GM12891 (cell line): ENCODE measurements at regions not wholly inside any gene's neighbourhood (a gene's known extent, or its start where the extent isn't known, plus 50 kb on each side); places are given as distances from the start of the nearest gene placed in this dataset.
"Not testable (repeated sequence)": the region's sequence is repeated elsewhere in the genome, so short reads cannot be mapped to it uniquely, and the experiment has no call there.

Experiments used
- DNase-seq: peaks from one replicate; pipeline ENCODE4 v3.0.0; 2011; ENCODE audit warnings: low spot score; ENCODE audit not compliant: insufficient read length
- FAIRE-seq: peaks from 2 replicates; lab custom pipeline; 2011; peaks lifted over from hg19 to GRCh38; lab: Jason Lieb, UNC
- PAX5 ChIP-seq: IDR thresholded peaks from 2 replicates; pipeline ENCODE4 v1.6.1; 2011; ENCODE audit warnings: low read length, moderate library complexity, mild to moderate bottlenecking; ENCODE audit not compliant: insufficient read depth, severe bottlenecking
- POLR2A ChIP-seq: IDR thresholded peaks from 2 replicates; pipeline ENCODE4 v1.6.1; 2011; ENCODE audit warnings: low read depth, low read length, control low read depth
- POLR2AphosphoS5 ChIP-seq: IDR thresholded peaks from 2 replicates; pipeline ENCODE4 v1.6.1; 2011; ENCODE audit warnings: low read depth, low read length, control low read depth
- POU2F2 ChIP-seq: IDR thresholded peaks from 2 replicates; pipeline ENCODE4 v1.6.1; 2011; ENCODE audit warnings: low read depth, mild to moderate bottlenecking, control low read depth, low read length, moderate library complexity
- SPI1 ChIP-seq: IDR thresholded peaks from 2 replicates; pipeline ENCODE4 v1.6.1; 2011; ENCODE audit warnings: low read depth, low read length, control low read depth
- TAF1 ChIP-seq: IDR thresholded peaks from 2 replicates; pipeline ENCODE4 v1.6.1; 2011; ENCODE audit warnings: low read depth, low read length, control low read depth

- no peak for TF ChIP-seq POU2F2
- TF ChIP-seq POLR2A: no peak
- TF ChIP-seq PAX5: no peak
- TF ChIP-seq POLR2AphosphoS5: no peak
- TF ChIP-seq TAF1: no peak
- TF ChIP-seq SPI1: no peak
- FAIRE-seq: no peak
- no peak for DNase-seq
Measured at GRCh38 chr5:126117044-126117443, 306.2 kb upstream of the GRAMD2B start.

- no peak for FAIRE-seq
- TF ChIP-seq POU2F2 (no peak), POLR2A (no peak), POLR2AphosphoS5 (no peak), SPI1 (no peak), PAX5 (no peak), TAF1 (no peak)
- no peak for DNase-seq
Measured at GRCh38 chr5:126119887-126120442, 303.2 kb upstream of the GRAMD2B start.

DNA sequence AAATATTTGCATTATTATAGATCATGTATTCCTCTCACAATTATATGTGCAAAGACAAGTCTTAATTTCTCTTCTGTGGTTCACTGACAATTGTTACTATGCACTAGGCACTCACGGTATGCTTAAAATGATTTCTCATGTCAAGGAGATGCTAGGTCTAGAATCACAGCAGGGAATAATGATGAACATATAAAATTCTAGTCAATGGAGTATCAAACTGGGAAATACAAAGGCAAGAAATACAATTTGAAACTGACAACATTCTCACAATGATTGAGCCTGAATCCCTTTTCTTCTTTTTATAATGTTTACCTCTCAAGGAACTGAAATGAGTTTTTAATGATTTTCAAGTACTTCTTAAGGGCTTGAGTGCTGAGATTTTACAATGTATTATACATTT is 302.3 kb upstream of the GRAMD2B start:
- no peak for FAIRE-seq
- DNase-seq: no peak
- no peak for TF ChIP-seq POLR2A
- no peak for TF ChIP-seq SPI1
- no peak for TF ChIP-seq POLR2AphosphoS5
- TF ChIP-seq POU2F2: no peak
- TF ChIP-seq PAX5: no peak
- TF ChIP-seq TAF1: no peak

DNA sequence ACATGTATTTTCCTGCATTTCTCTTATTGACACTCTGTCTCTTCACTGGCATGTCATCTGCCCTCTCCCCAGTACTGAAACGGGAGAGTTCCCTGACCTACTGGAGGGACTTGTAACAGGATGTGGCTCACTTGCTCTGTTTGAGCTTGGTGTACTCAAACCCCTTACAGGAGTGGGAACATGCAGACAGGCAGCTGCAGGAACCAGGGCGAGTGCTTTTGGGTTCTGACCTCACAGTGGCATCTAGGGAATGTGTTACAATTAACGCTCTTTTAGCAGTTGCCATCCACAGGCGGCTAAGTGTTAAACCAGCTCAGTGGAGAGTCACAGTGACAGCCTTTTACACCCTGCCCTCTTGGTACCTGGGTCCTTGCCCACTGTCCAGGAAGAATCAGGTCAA is 300.3 kb upstream of the GRAMD2B start:
- DNase-seq (no peak), FAIRE-seq (no peak)
- no peak for TF ChIP-seq POU2F2
- TF ChIP-seq PAX5: no peak
- no peak for TF ChIP-seq SPI1
- TF ChIP-seq POLR2A: no peak
- TF ChIP-seq TAF1: no peak
- TF ChIP-seq POLR2AphosphoS5: no peak

DNA sequence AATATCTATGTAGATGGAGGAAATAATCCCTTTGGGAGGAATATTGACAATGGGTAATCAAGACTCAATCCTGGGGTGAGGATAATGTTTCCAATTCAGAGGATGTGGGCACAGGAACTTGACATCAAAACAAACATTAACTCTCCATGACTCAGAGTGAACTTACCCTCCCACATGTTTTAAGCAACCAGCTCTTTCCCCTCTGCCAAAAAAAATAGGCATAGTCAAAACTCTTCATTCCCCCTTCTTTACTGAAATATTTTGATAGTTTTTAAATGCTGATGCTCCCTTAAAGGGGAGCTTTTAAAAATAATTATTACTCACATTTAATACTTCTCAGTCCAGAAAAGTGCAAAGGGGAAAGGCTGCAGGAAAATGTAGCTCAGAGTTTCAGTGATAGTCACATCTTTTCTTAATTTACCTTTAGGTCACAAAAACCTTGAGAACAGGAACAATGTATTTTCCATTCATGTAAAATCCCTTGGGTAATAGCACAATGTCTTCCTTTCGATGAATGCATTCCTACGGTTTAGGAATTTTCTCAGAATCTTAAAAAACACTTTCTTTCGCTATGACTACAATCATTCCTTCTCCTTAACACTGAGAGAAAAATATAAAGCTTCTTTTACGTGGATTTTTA is 298.4 kb upstream of the GRAMD2B start:
- TF ChIP-seq TAF1 (no peak), POLR2A (no peak), PAX5 (no peak), POU2F2 (no peak), SPI1 (no peak), POLR2AphosphoS5 (no peak)
- DNase-seq: no peak
- FAIRE-seq: no peak

GRCh38 chr5:126125407-126125806 is 297.8 kb upstream of the GRAMD2B start:
- DNase-seq (no peak), FAIRE-seq (no peak)
- no peak for TF ChIP-seq SPI1
- TF ChIP-seq POLR2AphosphoS5: no peak
- TF ChIP-seq PAX5: no peak
- TF ChIP-seq TAF1: no peak
- no peak for TF ChIP-seq POU2F2
- no peak for TF ChIP-seq POLR2A

GRCh38 chr5:126126574-126126973 is 296.6 kb upstream of the GRAMD2B start:
- FAIRE-seq: no peak
- TF ChIP-seq PAX5: no peak
- TF ChIP-seq TAF1: no peak
- TF ChIP-seq POLR2A: no peak
- no peak for TF ChIP-seq SPI1
- no peak for TF ChIP-seq POU2F2
- TF ChIP-seq POLR2AphosphoS5: no peak
- DNase-seq: no peak

- not testable (repeated sequence) for DNase-seq, FAIRE-seq
Measured at GRCh38 chr5:126127371-126127770, 295.8 kb upstream of the GRAMD2B start.

GRCh38 chr5:126129431-126129830 is 293.8 kb upstream of the GRAMD2B start:
- FAIRE-seq: no peak
- no peak for TF ChIP-seq POU2F2
- no peak for DNase-seq

- DNase-seq: no peak
- no peak for FAIRE-seq
- TF ChIP-seq POLR2A: no peak
- TF ChIP-seq POLR2AphosphoS5: no peak
- TF ChIP-seq PAX5: no peak
- TF ChIP-seq TAF1: no peak
- TF ChIP-seq SPI1: no peak
- no peak for TF ChIP-seq POU2F2
Measured at GRCh38 chr5:126133424-126133823, 289.8 kb upstream of the GRAMD2B start.
